Sciatic nerve (tissue), 2 donors: ENCODE measurements at regions not wholly inside any gene's neighbourhood (a gene's known extent, or its start where the extent isn't known, plus 50 kb on each side); places are given as distances from the start of the nearest gene placed in this dataset.

Experiments
- ATAC-seq: fragments of 200-7000 bp; cut with Tn5 transposase; one replicate; pipeline ENCODE4 v1.9.1; 2020; ENCODE audit warnings: mild to moderate bottlenecking, moderate library complexity
- DNase-seq: peaks from one replicate; pipeline ENCODE4 v3.0.0-alpha.2; 2020; ENCODE audit warnings: low spot score
- intact Hi-C: fragments of 100-400 bp; cut with DNase I; formaldehyde crosslinking; loops from one replicate; pipeline ENCODE4 v1.14.2; 2022
- donor health status: DM: no; HTN: no; CAD: no.
- donor health status: DM: no; HTN: no; CAD: no.

GRCh38 chr4:17094876-17095210 lies 196.4 kb upstream of the LDB2 start:
- ATAC-seq (no peak), DNase-seq (no peak)
- intact Hi-C loops = no loop called here

GRCh38 chr4:17094159-17094875 lies 195.9 kb upstream of the LDB2 start:
- DNase-seq (no peak), ATAC-seq (peak; percentile 28)
- intact Hi-C loops = no loop called here

GRCh38 chr4:17093481-17093880 lies 195.0 kb upstream of the LDB2 start:
- intact Hi-C loops = no loop called here
- DNase-seq (no peak), ATAC-seq (no peak)

- ATAC-seq = no peak
- intact Hi-C loops = no loop called here
- no peak for DNase-seq
Measured at GRCh38 chr4:17092736-17093437, 194.4 kb upstream of the LDB2 start.

DNA sequence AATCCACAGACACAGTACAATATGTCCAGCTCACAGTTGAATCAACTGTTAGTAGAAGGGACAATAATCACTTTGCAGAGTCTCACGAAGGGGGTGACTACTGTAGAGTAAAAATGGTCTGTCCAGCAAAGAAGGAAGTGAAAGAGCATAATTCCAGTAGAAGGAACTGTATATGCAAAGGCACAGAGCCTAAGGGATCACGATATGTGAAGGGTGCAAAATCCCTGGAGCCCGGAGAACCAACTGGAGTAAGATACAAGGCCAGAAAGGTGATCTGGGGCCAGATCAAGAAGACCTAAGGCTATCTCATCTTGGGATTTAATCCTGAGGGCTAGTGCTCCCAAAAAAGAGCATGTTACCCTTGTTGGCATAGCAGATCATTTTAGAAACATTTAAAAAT lies 192.7 kb upstream of the LDB2 start:
- ATAC-seq (no peak), DNase-seq (no peak)
- intact Hi-C loops = no loop called here

DNA sequence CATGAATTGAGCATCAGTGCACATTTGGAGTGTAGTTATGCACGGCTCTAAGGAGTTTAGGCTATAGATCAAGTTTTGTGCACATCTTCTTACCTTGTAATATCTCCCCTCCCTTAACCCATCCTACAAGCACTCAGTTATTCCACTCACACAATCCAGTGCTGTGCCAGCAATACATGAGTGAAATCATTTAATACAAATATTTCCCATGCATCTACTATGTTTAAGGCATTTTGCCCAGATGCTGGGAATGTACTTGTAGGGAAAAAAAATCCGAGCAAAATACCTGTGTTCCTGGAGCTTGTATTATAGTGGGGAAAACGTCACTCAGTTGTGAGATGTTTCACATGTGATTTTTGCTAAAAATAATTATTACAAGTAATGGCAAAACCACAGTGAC lies 191.6 kb upstream of the LDB2 start:
- ATAC-seq (no peak), DNase-seq (no peak)
- intact Hi-C loops = no loop called here

GRCh38 chr4:17085416-17085815 lies 187.0 kb upstream of the LDB2 start:
- intact Hi-C loops = no loop called here
- ATAC-seq (no peak), DNase-seq (no peak)

GRCh38 chr4:17082186-17082585 lies 183.7 kb upstream of the LDB2 start:
- no peak for DNase-seq
- no peak for ATAC-seq
- intact Hi-C loops = no loop called here

GRCh38 chr4:17081179-17081578 lies 182.7 kb upstream of the LDB2 start:
- ATAC-seq = no peak
- intact Hi-C loops = no loop called here
- DNase-seq = no peak

DNA sequence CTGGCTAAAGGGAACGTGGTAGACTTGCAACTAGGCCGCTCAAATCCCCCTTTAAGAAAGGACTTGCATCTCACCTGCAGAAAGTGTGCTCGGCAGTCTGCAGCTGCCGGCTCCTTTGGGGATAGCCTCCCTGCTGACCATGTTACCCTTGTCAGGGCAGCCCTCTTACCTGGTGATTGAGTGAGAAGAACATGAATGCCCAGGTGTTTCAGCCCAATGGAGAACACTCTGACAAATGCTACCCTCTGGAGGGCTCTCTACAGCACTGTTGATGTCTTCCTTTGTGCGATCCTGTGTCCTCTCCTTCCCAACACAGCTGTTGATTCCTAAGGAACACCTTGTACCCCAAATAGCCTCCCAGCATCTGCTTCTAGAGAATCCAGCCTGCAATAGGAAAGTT lies 178.7 kb upstream of the LDB2 start:
- DNase-seq (no peak), ATAC-seq (no peak)
- intact Hi-C loops = no loop called here

- no peak for ATAC-seq
- intact Hi-C loops = no loop called here
- no peak for DNase-seq
Measured at GRCh38 chr4:17072483-17072882, 174.0 kb upstream of the LDB2 start.

GRCh38 chr4:17068891-17069290 lies 170.4 kb upstream of the LDB2 start:
- intact Hi-C loops = no loop called here
- ATAC-seq (no peak), DNase-seq (no peak)

DNA sequence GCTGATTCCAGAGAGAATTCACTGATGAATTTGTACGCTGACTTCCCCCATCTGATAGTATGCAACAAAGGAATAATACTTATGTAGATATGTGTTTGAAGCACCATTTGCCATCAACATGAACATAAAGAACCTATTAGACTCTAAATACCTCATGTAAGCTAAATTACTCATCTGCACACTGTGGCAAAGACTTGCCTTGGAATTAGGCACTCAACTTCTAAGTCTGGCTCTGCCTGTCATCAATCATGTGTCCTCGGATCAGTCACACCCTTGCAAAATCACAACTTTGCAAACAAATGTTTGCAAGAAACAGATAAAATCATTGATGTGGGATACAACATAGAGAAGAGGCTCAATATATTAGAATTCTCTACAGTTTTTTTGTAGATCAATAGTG lies 169.9 kb upstream of the LDB2 start:
- no peak for ATAC-seq
- no peak for DNase-seq
- intact Hi-C loops = no loop called here

DNA sequence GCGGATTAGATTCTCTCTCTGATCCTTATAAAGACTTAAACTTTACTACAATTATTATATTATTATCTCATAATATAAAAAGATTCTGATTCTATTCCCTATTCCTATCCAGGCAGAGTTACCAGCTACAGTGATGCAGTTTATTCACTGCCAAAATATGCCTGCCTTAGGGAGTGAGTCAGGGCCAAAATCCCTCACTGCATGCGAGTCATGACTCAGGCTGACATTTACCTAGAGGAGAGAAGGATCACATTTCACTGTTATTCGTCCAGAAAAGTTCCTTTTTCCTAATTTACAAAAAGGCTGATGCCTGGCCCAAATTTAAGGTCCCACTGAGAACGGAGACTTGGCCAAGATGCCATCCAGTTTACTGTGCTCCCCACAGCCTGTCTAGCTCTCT lies 168.5 kb upstream of the LDB2 start:
- DNase-seq = no peak
- intact Hi-C loops = no loop called here
- ATAC-seq = peak; percentile 29

GRCh38 chr4:17066236-17066635 lies 167.8 kb upstream of the LDB2 start:
- DNase-seq = no peak
- intact Hi-C loops = no loop called here
- no peak for ATAC-seq

GRCh38 chr4:17065821-17066220 lies 167.4 kb upstream of the LDB2 start:
- DNase-seq (no peak), ATAC-seq (no peak)
- intact Hi-C loops = no loop called here

DNA sequence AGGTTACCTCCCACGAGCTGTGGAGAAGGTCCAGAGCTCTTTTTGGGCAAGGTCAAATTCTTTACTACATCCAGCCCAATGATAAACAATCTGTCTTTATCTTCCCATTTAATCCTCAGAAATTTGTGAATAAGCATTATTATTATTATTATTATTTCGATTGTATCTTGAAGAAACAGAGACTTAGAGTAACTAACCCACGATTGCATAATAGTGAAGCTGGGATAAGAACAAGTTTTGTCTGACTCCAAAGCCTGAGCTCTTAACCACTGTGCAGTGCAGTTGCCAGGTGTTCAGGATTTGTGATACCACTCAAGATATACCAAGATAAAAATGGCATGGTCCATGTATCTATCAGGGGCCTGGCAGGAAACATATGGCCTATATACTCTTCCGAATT lies 166.5 kb upstream of the LDB2 start:
- no peak for ATAC-seq
- intact Hi-C loops = no loop called here

GRCh38 chr4:17063888-17064287 lies 165.4 kb upstream of the LDB2 start:
- ATAC-seq (no peak), DNase-seq (no peak)
- intact Hi-C loops = no loop called here

More for the DNA sequence above, 166.5 kb upstream of the LDB2 start:
- DNase-seq = no peak

DNA sequence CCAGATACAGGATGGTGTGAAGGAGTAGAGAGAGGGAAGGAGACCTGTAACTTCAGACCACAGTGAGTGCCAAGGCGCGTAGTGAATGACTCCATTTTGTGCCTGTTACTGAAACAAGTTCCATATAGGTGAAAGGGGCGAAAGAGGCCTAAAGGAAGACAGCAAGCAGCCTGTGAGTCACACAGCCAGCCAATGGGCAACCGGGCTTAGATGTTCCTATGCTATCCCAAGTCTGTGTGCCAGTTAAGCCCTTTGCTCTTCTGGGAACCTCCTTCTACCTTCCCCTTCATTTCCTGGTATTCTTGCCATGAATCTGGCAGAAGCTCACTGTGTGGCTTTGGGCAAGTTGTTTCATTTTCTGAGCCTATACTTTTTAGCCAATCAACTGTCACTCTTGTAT lies 161.8 kb upstream of the LDB2 start:
- intact Hi-C loops = no loop called here
- DNase-seq (no peak), ATAC-seq (no peak)

- intact Hi-C loops = no loop called here
- ATAC-seq (peak; percentile 94), DNase-seq (peak; percentile 63)
Measured at GRCh38 chr4:17058916-17059741, 160.7 kb upstream of the LDB2 start.
